ENCODE measurements at regions not wholly inside any gene's neighbourhood (a gene's known extent, or its start where the extent isn't known, plus 50 kb on each side); places are given as distances from the start of the nearest gene placed in this dataset.
"Not testable (repeated sequence)": the region's sequence is repeated elsewhere in the genome, so short reads cannot be mapped to it uniquely, and the experiment has no call there.

DNA sequence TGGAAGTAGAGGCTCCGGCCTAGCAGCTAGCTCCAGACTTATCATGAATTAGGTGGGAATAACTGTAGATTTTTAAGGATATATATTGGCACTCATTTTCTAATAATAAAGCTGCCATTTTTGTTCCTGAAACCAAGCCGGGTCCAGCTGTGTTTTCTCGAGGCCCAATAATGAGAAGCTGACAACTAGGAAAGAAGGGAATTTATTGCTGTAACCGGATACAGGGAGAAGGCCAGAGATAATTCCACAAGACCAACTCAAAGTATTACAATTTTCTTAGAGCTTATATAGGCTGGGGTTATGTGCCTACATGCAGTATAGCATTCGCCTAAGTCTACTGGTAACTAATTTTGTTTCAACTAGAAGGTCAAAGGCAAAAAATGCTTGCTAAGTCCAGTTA is 122.3 kb upstream of the FBXO33 start:
- TF ChIP-seq, protein P1, sequence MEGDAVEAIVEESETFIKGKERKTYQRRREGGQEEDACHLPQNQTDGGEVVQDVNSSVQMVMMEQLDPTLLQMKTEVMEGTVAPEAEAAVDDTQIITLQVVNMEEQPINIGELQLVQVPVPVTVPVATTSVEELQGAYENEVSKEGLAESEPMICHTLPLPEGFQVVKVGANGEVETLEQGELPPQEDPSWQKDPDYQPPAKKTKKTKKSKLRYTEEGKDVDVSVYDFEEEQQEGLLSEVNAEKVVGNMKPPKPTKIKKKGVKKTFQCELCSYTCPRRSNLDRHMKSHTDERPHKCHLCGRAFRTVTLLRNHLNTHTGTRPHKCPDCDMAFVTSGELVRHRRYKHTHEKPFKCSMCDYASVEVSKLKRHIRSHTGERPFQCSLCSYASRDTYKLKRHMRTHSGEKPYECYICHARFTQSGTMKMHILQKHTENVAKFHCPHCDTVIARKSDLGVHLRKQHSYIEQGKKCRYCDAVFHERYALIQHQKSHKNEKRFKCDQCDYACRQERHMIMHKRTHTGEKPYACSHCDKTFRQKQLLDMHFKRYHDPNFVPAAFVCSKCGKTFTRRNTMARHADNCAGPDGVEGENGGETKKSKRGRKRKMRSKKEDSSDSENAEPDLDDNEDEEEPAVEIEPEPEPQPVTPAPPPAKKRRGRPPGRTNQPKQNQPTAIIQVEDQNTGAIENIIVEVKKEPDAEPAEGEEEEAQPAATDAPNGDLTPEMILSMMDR (conservative IDR thresholded peaks at IDR 0.05): no peak
- no peak for TF ChIP-seq ZFX (IDR thresholded peaks at IDR 0.05)

GRCh38 chr14:39548358-39548757 is 116.1 kb upstream of the FBXO33 start:
- TF ChIP-seq, protein P1 (conservative IDR thresholded peaks at IDR 0.05): no peak
- TF ChIP-seq ZFX (IDR thresholded peaks at IDR 0.05): no peak
- H3K27ac ChIP-seq: no peak overlapping the region

More for the DNA sequence above, 122.3 kb upstream of the FBXO33 start:
- H3K27ac ChIP-seq: no peak overlapping the region

DNA sequence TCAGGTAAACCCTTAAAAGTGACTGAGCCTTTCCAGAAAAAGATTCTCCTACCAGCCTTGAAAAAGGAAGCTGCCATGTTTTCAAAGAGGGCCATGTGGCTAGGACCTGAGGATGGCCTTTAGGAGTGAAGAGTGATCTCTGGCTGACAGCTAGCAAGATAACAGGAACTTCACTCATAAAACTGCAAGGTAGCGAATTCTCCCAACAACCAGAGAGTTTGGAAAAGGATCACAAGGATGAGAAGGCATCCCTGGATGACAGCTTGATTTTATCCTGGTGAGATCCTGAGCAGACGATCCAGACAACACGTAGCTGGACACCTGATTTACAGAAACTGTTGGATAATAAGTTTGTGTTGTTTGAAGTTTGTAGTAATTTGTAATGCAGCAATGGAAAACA is 115.6 kb upstream of the FBXO33 start:
- H3K27ac ChIP-seq: no peak overlapping the region
- TF ChIP-seq ZFX (IDR thresholded peaks at IDR 0.05): no peak
- TF ChIP-seq, protein P1 (conservative IDR thresholded peaks at IDR 0.05): no peak

- H3K27ac ChIP-seq: no peak overlapping the region
- no peak for TF ChIP-seq ZFX (IDR thresholded peaks at IDR 0.05)
- TF ChIP-seq, protein P1 (conservative IDR thresholded peaks at IDR 0.05): no peak
Observed at GRCh38 chr14:39505812-39506211, 73.6 kb upstream of the FBXO33 start.

DNA sequence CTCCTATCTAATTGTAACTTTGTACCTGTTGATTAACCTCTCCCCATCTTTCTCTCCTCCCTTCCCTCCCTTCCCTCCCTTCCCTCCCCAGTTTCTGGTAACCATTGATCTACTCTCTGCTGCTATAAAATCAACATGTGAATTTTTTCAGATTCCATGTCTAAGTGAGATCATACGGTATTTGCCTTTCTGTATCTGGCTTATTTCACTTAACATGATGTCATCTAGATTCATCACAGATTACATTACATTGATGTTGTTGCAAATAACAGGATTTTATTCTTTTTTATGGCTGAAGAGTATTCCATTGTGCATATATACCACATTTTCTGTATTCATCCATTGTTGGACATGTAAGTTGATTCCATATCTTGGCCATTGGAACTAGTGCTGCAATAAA is 68.0 kb upstream of the FBXO33 start:
- TF ChIP-seq ZFX (IDR thresholded peaks at IDR 0.05): no peak
- TF ChIP-seq, protein P1 (conservative IDR thresholded peaks at IDR 0.05): no peak
- H3K27ac ChIP-seq: no peak overlapping the region

GRCh38 chr14:39499514-39499913 is 67.3 kb upstream of the FBXO33 start:
- no peak overlapping the region for H3K27ac ChIP-seq
- TF ChIP-seq, protein P1 (conservative IDR thresholded peaks at IDR 0.05): no peak
- no peak for TF ChIP-seq ZFX (IDR thresholded peaks at IDR 0.05)

GRCh38 chr14:39497677-39498076 is 65.4 kb upstream of the FBXO33 start:
- not testable (repeated sequence) for H3K27ac ChIP-seq

DNA sequence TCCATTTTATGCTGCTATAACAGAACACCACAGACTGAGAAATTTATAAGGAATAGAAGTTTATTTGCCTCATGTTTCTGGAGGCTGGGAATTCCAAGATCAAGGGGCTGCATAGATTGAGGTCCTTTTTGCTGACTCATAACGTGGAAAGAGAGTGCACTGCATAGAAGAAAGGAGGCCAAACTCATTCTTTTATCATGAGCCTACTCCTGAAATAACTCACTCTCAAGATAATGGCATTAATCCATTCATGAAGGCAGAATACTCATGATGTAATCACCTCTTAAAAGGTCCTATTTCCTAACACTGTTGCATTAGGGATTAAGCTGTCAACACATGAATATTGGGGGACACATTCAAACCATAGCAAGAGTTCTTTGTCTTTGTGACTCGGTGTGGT is 60.0 kb upstream of the FBXO33 start:
- H3K27ac ChIP-seq: no peak overlapping the region
- no peak for TF ChIP-seq ZFX (IDR thresholded peaks at IDR 0.05)
- TF ChIP-seq, protein P1 (conservative IDR thresholded peaks at IDR 0.05): no peak

All from C4-2B (cell line).